Coronary artery (tissue), 2 donors: ENCODE measurements at regions not wholly inside any gene's neighbourhood (a gene's known extent, or its start where the extent isn't known, plus 50 kb on each side); places are given as distances from the start of the nearest gene placed in this dataset.

Source experiments
- DNase-seq: peaks from one replicate; pipeline ENCODE4 v3.0.0-alpha.2; 2017; ENCODE audit warnings: low spot score
- H3K27ac ChIP-seq, 2 donors: fragments of 200-600 bp; sonication (generic); one replicate each; pipeline ENCODE4 v1.5.1; 2016 to 2019
- H3K4me3 ChIP-seq: fragments of 200-600 bp; sonication (generic); 2 replicates; pipeline ENCODE4 v1.5.1; 2016; ENCODE audit warnings: mild to moderate bottlenecking, moderate library complexity
- TF ChIP-seq, protein P1 (sequence below): fragments of 200-600 bp; sonication (generic); IDR thresholded peaks from one replicate; pipeline ENCODE4 v1.5.1; 2019; ENCODE audit warnings: antibody characterized with exemption

DNA sequence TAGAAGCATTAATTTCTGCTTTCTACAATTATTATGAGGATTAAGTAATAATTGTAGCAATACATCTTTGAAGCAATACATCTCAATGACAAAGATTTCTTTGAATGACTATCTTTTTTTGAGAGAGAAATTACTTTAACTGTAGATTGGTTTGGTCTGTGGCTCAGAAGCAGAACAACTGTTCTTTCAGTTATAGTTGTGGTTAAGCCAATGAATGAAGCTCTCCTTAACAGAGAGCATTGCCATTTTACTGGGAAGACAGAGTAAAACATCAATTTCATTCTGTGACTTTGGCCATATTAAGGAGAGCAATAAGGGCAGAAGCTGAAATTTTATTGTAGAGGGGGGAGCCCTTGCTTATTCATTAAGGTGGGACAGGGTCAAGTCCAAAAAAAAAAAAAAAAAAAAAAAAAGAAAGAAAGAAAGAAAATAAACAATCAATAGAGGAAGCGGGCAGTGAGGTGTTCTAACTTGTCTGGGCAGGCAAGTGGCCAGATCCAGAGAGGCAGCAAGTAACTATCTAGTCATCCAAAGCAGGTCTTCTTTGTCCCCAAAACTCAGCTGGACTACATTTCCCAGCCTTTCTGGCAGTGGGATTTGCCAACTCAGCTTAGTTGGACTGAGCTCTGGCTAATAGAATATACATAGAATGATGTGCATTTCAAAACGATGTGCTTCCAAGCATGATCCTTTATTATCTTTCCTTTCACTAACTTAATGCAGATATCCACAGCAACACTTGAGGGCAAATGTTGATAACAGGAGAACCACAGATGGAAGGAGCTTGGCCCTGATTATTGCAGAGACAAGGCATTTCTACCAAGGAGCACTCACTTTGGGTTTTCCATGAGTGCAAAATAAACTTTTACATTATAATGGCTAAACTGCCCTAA is 462.7 kb upstream of the CDH20 start:
- H3K27ac ChIP-seq: no peak overlapping the region
- DNase-seq: no peak
- no peak overlapping the region for H3K4me3 ChIP-seq

DNA sequence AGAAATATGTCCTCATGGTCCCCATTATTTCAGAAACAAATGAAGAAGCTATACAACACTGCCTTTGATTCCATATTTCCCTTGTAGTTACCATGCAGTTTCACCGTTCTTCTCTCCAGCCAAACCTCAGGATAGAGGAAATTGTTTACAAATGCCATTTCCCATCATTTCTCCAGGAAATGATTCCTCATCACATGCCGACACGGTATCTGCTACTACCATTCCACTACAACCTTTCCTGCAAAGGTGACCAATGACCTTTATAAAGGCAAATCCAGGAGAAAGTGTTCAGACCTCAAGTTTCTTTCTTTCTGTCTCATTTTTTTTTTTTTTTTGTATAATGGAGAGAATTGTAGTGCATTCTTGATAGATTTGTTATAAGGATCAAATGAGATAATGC is 460.8 kb upstream of the CDH20 start:
- Histone ChIP-seq H3K4me3 (no peak overlapping the region), H3K27ac (no peak overlapping the region)
- TF ChIP-seq, protein P1, sequence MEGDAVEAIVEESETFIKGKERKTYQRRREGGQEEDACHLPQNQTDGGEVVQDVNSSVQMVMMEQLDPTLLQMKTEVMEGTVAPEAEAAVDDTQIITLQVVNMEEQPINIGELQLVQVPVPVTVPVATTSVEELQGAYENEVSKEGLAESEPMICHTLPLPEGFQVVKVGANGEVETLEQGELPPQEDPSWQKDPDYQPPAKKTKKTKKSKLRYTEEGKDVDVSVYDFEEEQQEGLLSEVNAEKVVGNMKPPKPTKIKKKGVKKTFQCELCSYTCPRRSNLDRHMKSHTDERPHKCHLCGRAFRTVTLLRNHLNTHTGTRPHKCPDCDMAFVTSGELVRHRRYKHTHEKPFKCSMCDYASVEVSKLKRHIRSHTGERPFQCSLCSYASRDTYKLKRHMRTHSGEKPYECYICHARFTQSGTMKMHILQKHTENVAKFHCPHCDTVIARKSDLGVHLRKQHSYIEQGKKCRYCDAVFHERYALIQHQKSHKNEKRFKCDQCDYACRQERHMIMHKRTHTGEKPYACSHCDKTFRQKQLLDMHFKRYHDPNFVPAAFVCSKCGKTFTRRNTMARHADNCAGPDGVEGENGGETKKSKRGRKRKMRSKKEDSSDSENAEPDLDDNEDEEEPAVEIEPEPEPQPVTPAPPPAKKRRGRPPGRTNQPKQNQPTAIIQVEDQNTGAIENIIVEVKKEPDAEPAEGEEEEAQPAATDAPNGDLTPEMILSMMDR: no peak
- DNase-seq: no peak

More for the DNA sequence above, 462.7 kb upstream of the CDH20 start:
- TF ChIP-seq, protein P1: no peak

DNA sequence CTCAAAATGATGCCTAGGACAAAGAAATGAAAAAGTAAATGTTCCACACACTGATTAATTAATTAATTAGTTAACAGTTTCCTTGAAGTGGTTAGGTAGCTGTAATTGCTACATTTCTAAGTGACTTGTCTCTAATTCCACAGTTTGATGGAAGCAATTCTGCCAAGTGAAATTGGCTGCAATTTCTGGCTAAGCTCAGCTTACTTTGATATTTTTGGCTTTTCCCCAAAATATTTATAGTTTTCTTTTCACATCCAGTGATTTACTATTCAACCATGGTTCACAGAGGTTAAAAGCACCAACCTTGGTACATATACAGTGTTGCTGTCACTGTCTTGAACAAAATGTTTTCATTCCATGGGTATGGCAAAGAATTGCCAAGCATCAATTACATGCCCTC is 459.5 kb upstream of the CDH20 start:
- no peak overlapping the region for H3K4me3 ChIP-seq
- TF ChIP-seq, protein P1: no peak
- no peak for DNase-seq
- H3K27ac ChIP-seq: no peak overlapping the region

DNA sequence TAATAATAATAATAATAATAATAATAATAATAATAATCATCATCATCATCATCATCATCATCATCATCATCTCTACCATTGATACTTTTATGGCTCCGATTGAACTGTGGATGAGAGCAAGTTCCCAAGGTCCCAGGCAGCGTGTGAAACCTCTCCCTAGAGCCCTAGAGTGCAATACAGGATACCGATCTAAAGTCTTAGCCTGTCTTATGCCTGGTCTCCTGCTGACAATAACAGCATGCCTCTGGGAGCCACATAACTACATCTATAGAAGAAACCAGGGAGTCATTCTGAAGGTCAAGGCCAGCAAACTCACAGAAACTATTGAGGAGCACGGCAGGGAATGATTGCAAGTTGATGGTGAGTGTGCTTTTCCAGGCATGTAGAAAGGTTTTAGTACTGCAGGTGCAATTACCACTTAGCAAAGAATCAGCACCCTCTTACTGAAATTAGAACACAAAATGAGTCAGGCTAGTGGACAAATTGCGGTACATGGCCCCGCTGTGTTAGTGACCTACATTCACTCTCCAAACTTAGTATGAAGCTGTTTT is 457.2 kb upstream of the CDH20 start:
- TF ChIP-seq, protein P1: no peak
- Histone ChIP-seq H3K4me3 (no peak overlapping the region), H3K27ac (no peak overlapping the region)
- DNase-seq: no peak

DNA sequence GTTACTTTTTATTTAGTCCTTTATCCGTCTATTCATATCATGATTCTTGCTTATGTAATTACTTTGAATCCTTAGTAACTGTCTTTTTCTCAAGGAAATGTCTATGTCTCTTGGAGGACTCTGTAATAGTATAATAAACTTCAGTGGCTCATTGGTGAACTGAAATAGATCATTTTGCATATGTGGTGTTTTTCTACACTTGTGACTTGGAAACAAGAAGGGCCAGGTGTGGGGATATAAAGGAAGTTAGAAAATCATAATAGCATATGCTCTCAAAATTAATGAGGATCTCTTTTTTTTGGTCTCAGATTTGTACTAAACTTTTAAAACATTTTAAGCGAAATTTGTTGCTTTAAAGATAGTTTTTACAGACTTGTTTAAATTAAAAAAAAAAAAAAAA is 453.0 kb upstream of the CDH20 start:
- no peak for DNase-seq
- H3K27ac ChIP-seq: no peak overlapping the region
- TF ChIP-seq, protein P1: no peak
- no peak overlapping the region for H3K4me3 ChIP-seq

DNA sequence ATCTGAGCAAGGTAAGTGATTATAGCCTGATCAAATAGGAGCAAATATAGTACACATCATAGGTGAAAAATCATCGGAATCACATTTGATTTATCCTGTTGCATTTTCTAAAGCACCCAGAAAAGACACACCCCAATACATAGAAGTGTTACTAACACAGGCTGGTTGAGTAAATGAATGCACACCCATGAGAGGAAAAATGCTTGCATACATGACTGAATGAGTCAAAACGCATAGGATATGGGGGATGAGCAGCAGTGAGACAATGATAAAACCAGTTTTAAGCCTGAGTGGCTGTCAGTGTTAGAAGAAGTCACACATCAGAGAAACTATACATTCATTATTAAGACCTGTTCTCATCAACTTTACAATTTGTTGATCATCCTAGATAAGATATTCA is 449.6 kb upstream of the CDH20 start:
- no peak for DNase-seq
- Histone ChIP-seq H3K4me3 (no peak overlapping the region), H3K27ac (no peak overlapping the region)
- TF ChIP-seq, protein P1: no peak
